HG02678 (cell line): ENCODE measurements at regions not wholly inside any gene's neighbourhood (a gene's known extent, or its start where the extent isn't known, plus 50 kb on each side); places are given as distances from the start of the nearest gene placed in this dataset.

ENCODE experiments used
- ATAC-seq: cut with Tn5 transposase; IDR thresholded peaks from one replicate; pipeline ENCODE4 v1.9.1; 2021; ENCODE audit warnings: mild to moderate bottlenecking, moderate library complexity; ENCODE audit not compliant: unreplicated experiment

- ATAC-seq: no peak
These were observed 385.3 kb upstream of the SULF2 start for GRCh38 chr20:48170625-48171024.

GRCh38 chr20:48169650-48170225 is 384.5 kb upstream of the SULF2 start:
- no peak for ATAC-seq

GRCh38 chr20:48166082-48166835 is 381.0 kb upstream of the SULF2 start:
- no peak for ATAC-seq

- ATAC-seq: no peak
These were observed 380.1 kb upstream of the SULF2 start for GRCh38 chr20:48165401-48165685.

GRCh38 chr20:48164566-48165400 is 379.5 kb upstream of the SULF2 start:
- no peak for ATAC-seq

- no peak for ATAC-seq
These were observed 378.8 kb upstream of the SULF2 start for GRCh38 chr20:48164034-48164433.

DNA sequence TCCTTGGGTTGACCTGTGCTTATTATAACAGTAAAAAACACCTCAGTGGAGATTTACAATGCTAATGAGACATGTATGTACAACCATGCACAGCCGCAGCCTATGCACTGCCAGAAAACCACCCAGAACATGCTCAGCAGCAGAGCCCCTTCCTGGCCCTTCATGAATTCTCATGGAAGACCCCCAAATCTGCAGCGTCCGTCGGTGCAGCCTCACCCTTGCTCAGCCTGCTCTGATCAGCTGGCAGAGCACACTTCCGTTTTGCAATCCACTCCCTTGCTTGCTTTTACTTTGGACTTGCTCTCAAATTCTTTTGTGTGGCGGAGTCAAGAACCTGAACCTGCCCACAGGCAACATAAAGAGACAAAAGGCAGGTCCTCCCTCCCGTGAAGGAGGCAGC is 378.2 kb upstream of the SULF2 start:
- ATAC-seq: no peak

DNA sequence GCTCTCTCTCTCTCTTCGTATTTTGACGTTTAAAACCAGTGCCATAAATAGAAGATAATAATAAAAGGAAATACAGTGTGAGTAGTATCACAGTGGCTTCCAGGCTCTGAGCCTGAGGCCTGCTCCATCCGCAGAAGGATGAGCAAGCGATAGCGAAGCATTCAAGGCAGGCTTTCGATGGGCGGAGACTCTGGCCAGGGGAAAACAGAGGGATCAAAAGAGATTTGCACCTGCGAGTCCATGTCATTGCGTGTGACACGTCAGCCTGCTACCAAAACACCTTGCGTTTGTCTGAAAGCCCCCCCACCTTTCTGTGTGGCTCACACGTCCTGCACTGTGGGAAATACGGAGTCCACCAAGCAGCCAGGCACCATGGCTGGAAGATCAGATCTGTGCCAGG is 377.3 kb upstream of the SULF2 start:
- ATAC-seq: no peak

GRCh38 chr20:48159145-48160008 is 374.1 kb upstream of the SULF2 start:
- ATAC-seq: no peak

GRCh38 chr20:48158014-48158413 is 372.7 kb upstream of the SULF2 start:
- no peak for ATAC-seq

- no peak for ATAC-seq
These were observed 371.8 kb upstream of the SULF2 start for GRCh38 chr20:48156951-48157700.

DNA sequence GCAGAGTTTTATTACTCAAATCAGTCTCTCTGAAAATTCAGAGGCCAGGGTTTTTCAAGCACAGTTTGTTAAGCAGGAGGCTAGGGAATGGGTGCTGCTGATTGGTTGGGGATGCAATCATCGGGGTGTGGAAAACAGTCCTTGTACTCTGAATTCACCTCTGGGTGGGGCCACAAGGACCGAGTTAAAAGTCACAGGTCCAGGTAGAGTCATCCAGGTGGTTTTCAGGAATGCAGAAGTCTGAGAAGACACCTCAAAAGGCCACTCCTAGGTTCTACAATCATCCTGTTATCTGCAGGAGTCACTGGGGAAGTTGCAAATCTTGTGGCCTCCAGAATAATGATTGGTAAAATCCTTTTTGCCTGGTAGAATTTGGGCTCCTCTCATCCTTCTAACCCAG is 371.2 kb upstream of the SULF2 start:
- ATAC-seq: no peak

- ATAC-seq: no peak
These were observed 370.0 kb upstream of the SULF2 start for GRCh38 chr20:48155268-48155667.

DNA sequence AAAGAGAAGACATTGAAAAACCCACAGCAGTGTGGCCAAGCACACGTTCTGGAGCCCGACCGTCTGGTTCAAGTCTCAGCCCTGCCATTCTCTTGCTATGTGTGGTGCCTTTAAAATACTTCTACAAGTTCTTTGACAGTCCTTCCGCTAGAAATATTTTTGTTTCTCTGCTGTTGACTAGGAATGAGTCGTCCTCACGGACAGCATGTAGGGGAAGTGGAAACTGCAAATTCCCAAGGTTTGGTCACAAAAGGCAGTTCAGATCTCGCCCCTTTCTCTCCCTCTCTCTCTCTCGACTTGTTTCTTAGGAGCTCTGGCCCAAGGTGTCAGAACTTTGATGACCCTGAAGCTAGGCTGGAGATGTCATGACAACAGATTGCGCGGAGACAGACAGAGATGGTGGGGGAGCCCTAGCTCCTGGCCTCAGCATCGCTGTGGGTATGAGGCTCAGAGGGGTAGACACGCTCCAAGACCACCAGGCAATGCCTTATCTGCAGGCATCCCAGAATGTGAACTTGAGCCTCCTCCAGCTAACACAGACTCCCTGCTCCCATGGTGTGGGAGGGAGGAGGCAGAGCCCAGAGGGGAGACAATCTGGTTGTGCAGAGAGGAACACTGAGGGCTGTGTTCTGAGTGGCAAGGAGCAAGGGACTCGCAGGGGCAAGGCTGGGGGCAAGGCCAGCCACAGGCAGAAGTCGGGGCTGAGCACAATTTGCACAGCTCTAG is 368.9 kb upstream of the SULF2 start:
- no peak for ATAC-seq

DNA sequence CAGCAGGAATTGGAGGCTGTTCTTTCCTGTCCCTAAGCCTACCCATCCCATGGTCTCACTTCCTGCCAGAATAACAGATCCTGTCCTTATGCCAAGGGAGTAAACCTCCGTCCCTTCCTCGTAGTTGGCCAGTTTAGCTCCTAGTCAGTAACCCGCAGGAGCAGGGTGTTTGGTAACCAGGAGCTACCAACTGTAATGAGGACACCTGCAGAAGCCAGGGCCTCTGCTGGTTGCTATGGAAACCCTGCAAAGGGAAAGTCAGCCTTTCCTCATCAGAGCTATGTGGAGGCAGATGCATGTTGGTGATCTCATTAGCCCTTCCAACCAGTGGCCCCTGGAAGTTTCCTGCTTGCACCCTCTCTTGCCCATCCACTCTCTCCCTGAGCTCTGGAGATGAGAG is 368.2 kb upstream of the SULF2 start:
- ATAC-seq: no peak

- no peak for ATAC-seq
These were observed 367.8 kb upstream of the SULF2 start for GRCh38 chr20:48153103-48153502.

GRCh38 chr20:48150568-48150967 is 365.3 kb upstream of the SULF2 start:
- no peak for ATAC-seq

- no peak for ATAC-seq
These were observed 364.6 kb upstream of the SULF2 start for GRCh38 chr20:48149902-48150301.

DNA sequence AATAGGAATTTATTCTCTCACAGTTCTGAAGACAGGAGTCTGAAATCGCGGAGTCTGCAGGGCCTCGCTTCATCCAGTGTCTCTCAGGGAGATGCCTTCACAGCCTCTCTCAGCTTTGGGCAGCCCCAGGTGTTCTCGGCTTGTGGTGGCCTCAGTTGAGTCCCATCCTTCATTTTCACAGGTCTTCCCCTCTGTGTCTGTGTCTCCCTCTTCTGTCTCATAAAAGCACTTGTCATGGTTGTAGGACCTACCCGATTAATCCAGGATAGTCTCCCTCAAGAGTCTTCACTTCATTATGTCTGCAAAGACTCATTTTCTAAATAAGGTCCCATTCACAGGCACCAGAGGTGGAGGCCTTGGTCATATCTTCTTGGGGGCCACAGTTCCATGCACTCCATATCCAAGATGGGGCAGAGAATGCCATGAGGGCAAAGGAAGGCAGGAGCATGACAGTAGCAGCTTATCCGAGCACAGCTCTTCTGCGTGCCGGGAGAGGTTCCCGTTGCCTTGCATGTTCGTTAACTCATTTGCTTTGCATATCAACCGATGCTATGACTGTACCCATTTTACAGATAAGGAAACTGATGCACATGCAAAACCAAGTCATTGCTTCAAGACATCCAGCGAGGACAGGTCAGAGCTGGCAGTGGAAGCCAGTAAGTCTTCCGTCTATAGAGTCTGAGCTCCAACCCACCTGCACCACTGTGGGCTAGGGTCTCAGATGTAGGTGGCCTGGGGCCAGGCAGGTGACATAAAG is 363.8 kb upstream of the SULF2 start:
- ATAC-seq: no peak
